ENCODE measurements at regions not wholly inside any gene's neighbourhood (a gene's known extent, or its start where the extent isn't known, plus 50 kb on each side); places are given as distances from the start of the nearest gene placed in this dataset.

DNA sequence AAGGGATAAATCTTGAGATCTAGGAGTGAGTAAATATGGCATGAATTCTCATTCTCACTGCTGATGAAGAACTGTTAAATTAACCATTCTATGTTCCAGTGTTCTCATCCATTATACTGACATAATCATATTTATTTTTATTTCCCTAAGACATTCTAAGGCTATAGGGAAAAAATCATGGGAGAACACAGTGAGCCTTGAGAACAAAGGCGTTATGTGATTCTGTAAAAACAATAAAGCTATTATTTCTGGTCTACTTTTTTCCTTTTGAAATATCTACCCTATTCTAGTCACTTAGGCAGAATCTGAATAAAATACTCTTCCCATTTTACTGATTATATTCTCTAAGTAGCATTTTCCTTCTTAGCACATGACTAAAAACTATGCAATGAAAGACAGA is 155.7 kb upstream of the ADAMTS16 start:
- DNase-seq, result no peak

DNA sequence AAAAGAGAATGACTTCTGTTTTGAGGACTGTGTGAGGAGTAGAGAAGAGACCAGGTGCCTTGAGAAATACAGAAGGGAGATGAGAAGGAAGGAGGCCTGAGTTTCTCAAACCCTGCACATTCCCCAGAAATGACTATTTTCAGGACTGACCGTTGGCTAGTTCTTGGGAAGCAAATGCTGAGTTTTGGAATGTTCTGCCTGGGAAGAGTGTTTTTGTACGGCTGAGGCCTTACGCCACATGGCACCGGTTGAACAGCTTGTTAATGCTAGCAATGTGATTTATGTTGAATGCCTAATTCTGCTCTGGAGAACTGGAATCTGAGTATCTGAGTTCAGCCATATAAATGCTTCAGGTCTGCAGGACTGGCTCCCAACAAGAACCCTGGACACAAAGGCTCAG is 152.7 kb upstream of the ADAMTS16 start:
- no peak for DNase-seq

DNA sequence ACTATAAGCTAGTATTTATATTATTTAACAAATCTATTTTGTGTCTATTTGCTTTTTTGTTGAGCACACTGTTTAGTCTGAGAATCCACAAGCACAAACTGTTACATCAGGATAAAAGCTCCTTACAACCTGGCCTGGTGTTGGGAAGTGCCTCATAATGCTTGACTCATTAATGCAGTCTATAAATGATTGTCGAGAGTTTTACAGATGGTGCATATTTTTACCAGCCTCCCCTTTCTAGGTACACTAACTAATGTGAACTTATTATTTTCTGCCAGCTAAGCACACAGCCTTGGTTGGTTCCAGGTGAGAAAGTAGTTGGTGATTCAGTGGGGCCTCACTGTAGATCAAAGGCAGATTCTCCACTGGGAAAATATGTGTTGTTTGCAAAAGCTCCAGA is 151.0 kb upstream of the ADAMTS16 start:
- DNase-seq, result no peak

DNA sequence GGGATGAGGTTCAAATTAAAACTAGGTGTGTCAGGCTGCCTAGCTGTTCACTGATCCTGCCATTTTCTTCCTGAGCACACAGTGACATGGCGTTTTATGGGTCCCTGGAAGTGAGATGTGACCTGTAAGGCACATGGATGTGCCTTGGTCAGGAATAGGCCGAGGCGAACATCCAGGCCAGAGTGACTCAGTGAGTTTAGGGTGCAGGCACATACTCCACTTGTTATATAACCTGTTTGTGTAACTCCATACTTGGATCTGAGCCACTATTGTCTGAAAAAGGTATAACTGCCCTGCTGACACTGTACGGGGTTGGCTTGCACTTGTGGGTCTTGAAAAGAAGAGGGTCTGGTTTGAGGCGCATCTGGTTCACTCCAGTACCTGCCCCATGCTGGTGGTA is 150.1 kb upstream of the ADAMTS16 start:
- no peak for DNase-seq

DNA sequence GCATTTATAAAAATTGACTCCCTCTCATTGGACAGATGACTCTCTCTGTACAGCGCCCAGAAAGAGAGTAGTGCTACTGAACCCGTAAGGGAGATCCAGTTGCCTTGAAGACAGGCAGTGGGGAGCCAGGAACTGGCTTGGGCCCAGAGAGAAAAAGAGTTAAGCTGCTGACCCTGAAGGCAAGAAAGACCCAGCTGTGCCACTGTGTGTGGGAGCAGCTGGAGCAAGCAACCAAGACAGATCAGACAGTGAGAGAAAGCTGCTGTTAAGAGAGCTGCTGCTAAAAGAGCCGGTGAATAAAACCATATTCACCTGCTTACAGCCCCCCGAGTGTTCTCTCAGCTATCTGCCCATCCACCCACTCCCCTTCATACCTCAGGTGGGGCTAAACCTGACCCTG is 149.7 kb upstream of the ADAMTS16 start:
- DNase-seq, result no peak

DNA sequence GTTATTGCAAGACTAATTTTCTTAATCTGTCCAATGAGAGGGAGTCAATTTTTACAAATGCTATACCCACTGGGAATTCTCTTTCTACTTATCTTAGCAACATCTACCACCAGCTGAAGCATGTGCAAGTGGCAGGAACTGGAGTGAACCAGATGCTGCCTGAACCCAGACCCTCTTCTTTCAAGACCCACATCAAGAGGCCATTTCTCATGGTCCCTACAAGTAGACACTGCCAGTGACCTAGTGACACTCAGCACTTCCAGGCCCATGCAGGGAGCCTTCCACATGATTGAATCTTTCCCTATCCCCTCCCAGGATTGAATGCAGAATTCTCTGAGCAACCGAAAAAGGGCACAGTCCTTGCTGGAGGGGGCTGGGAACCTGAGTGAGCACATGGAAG is 148.2 kb upstream of the ADAMTS16 start:
- no peak for DNase-seq

DNA sequence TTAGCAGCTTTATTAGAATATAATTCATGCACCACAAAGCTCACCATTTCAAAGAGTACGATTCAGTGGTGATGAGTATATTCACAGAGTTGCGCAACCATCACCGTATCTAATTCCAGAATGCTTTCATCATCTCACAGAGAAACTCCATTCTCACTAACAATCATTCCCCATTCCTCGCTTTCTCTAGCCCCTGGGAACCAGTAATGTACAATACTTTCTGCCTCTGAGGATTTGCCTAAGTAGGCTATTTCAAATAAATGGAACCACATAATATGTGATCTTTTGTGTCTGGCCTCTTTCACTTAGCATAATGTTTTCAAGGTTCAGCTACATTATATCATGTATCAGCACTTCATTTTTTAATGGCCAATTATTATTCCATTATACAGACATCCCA is 145.1 kb upstream of the ADAMTS16 start:
- no peak for DNase-seq

DNA sequence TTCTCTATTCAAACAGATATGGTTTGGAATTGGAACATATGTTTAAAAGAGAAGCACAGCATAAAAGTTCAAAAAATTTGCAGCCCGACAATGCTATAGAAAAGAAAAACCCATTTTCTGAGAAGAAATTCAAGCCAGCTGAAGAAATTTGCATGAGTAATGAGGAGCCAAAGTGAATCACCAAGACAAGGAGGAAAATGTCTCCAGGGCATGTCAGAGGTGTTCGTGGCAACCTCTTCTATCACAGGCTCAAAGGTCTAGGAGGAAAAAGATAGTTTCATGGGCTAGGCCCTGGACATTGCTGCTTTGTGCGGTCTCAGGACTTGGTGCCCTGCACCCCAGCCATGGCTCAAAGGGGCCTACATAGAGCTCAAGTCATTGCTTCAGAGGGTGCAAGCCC is 134.8 kb upstream of the ADAMTS16 start:
- DNase-seq, result no peak

DNA sequence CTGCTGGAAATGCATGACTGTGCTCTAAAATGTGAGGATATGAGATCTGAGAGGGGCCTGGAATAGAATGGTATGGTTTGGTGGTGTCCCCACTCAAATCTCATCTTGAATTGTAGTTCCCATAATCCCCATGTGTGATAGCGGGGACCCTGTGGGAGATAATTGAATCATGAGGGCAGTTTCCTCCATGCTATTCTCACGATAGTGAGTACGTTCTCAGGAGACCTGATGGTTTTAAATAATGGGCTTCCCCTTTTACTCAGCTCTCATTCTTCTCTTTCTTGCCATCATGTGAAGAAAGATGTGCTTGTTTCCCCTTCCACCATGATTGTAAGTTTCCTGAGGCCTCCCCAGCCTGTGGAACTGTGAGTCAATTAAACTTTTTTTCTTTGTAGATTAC is 133.6 kb upstream of the ADAMTS16 start:
- no peak for DNase-seq

DNA sequence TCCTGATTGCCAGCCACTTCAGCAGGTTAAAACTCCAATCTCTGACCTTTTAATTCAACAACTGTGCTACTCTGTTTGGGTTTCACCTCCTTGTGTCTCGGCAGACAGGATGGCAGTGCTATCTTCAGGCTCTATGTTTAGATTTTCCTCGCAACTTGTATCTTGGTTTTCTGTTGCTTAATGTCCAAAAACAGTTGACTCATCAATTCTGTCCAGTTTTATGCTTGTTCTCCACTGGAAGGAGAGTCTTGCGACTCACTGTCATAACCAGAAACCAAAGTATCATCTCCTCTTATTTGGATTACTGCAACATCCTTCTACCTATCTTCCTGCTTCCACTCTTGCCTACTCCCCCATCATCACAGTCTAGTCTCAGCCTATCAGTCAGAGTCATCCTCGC is 130.9 kb upstream of the ADAMTS16 start:
- no peak for DNase-seq

DNA sequence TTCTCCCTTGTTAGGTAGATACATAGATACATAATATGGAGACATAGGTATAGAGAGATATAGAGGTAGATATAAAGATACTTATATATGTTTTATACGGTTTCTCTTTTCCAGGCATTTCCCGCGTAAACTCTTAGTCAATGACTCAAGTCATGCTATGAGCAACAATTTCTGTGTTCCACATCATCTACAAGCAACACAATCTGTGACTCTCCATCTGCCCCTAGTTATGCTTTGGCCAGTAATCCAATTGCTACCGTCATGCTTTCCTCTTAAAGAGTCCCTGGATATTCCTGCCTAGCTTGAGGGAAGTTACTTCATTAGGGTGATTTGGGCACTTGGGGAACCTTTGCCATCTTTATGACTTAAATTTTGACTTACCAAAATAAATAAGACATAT is 129.0 kb upstream of the ADAMTS16 start:
- no peak for DNase-seq

DNA sequence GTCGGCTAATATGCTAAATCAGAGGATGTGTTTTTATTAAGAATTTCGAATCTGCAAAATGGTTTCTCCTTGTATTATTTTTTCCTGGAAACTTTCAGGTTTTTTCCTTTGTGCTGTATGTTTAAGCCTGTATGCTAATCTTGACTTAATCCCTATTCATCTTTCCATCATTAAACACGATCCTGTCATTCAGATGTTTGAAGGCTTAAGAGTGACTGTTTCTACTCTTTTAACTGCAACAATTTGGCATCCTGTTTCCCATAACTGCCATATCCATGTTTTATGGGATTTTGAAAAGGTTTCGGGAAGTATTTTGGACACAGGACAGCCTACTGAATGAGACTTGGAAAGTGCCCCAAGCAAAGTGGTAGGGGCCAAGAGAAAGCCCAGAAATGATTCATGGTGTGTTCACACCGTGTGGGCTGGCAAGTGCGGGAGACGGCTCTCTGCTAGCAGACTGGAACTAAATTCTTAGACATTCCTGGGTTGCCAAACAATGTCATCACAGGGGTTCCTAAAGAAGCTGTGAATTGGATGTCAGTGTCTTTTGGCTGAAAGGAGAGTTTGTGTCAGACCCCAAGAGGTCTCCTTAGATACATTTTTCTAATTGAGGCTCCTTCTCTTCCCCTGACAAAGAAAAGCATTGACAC is 125.4 kb upstream of the ADAMTS16 start:
- peak; percentile 79 for DNase-seq

DNA sequence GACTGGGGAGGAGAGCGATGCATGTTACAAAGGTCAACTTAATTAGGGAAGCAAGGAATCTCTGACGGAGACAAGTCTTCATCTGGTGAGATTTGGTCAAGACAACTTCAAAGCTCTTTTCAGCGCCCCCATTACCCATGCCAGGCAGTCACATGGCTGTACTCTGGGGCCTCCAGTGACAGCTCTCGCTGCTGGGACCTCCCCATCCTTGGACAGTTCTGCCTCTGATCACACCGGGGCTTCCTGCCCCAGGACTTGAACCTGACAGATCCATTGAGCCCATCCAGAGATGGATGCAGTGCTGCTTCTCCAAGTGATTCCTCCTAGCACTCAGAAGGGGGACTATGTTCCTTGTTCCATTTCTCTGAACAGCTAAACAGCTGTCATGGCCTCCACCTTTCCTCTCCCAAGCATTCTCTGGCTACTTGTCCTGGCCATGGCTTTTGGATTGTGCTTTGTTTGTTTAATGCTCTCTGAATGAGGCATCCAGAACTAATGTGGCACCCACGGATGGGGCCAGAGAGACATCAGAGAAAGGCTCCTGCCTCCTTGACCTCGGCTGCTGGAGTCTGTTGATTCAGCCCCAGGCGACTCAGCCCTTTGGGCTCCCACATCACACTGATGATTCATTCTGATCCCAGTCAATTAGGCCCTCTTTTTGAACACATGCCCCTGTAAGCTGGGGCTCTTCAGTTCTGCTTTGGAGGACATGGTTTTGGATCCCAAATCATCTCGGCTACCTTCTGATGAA is 122.1 kb upstream of the ADAMTS16 start:
- DNase-seq, result no peak

DNA sequence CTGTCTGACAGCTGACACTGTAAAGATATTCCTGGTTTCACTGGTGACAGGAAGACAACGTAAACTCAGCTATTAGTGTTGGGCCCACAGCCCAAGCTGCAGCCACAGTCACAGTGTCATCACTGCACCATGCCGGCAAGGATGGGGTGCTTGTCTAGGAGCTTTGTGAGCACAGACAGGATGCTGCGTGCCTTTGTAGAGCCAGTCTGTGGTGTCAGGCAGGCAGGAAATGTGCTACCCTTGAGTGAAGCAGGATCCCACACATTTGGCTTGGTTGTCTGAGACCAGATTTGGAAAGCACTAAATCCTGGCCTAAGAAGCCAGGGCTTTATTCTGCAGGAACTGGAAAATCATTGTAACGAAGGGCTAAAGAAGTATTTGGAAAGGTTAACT is 121.6 kb upstream of the ADAMTS16 start:
- no peak for DNase-seq

DNA sequence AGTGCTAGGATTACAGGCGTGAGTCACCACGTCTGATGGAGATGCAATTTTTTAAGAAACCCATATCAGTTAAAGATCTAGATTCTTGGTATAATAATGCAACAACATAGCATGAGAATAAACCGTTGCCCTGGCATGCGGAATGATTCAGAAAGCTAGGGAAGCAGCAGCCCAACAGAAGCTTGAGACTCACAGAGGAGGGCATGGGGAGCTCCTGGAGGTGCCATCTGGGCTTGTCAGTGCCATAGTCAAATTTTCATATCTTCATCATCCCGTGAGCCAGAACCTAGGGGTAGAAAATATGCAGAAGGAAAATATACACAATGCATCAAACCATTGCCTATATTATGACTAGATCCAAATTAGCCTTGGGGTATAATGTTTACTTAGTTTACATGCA is 118.7 kb upstream of the ADAMTS16 start:
- no peak for DNase-seq

DNA sequence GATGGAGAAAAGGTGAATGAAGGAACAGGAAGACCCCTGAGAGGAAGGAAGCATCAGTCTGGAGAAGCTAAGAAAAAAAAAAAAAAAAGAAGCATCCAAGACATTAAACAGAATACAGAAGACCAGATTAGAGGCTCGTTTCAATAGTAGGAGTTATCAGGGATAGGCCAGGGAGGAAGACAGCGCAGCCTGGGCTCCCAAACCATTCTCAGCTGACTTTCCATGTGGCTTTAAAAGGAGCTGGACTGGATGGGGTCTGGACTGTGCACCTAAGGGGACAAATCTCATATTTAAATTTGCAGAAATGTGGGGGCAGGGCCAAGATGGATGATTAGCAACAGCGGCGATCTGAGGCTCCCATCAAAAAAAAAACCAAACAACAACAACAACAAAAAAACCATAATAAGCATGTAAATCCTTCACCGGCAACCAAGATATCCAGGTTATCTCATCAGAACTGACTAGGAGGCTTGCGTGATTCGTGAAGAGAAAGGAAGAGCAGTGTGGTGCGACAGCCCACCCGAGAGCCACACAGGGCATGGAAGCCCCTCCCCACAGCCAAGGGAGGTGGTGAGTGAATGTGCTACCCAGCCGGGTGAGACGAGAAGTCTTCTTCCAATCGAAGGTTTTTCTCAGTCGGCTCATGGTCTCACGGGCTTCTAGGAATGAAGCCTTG is 114.9 kb upstream of the ADAMTS16 start:
- no peak for DNase-seq

DNA sequence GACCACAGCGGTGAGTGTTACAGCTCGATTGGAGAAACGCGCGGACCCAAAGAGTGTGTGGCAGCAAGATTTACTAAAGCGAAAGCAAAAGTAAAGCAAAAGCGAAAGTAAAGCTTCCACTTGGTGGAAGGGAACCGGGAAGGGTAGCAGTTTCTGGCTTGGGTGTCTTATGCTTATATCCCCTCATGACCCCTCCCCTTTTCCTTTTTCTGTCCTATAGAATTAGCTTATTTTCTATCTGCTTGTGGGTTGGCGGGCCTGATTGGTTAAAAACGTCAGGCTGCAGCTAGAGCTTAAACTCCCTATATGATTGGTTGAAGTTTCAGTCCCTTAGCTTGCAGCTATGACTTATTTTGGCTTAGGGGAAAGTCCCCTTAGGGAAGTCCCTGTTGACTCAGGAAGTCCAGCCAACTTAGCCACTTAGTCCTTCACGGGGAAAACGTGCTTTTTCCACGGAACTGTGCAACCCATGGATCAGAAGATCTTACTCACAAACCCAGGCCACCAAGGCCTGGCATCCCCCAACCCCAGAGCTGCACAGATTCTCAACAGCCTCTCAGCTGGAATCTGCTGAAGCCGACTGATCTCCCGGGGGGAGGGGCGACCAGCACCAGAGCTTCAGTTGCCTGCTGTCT is 114.2 kb upstream of the ADAMTS16 start:
- DNase-seq, result no peak

DNA sequence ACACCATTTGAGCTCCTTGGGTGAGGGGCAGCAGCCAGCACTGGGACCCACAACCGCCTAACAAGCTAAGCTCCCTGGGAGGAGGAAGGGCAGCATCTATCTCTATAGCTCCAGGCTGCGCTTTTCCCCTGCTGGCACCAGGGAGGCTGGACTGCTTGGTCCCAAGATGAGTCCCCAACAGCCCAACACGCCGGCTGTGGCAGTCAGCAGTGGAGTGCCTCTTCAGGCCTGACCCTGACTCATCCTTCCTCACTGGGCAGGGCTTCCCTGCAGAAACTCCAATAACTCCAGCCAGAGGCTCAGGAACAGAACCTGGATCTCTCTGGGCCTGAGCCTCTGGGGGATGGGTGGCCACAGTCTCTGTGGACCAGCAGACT is 113.7 kb upstream of the ADAMTS16 start:
- no peak for DNase-seq

DNA sequence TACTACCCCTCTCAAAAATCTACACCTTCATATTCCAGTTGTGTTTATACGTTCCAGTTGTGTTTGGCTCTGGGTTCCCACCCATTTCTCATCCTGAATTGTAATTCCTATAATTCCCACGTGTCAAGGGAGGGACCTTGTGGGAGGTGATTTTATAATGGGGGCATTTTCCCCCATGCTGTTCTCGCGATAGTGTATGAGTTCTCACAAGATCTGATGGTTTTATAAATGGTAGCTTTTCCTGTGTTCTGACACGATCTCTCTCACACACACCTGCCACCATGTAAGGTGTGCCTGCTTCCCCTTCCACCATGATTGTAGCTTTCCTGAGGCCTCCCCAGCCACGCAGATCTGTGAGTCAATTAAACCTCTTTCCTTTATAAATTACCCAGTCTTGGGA is 108.5 kb upstream of the ADAMTS16 start:
- no peak for DNase-seq

DNA sequence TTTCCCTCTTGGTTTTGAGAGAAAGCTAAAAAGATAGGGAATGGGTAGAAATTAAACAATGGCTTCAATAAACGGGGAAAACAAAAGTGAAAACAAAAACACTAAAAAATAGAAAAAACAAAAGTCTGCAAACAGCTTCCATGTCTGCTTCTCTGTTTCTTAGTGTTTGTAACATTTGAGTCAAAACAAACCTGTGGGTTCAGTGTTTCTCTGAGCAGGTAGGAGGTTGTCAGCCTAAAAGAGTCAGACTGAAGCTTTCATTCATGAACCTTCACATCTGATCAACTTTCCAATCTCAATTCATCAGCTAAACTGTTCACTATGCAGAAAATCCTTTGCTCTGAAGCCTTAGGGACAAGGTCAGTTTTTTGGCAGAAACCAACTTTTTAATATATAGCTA is 102.5 kb upstream of the ADAMTS16 start:
- no peak for DNase-seq

DNA sequence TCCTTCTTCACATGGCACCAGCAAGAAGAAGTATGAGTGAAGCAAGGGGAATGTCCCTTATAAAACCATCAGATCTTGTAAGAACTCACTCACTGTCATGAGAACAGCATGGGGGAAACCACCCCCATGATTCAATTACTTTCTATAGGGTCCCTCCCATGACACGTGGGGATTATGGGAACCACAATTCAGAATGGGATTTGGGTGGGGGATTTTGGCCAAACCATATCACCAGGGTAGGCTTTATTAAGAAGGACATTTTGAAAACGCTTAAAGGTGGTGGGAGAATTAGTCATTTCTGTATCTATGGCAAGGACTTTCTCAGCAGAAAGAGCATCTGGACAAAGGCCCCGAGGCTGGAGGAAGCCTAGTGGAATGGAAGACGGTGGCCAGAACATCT is 100.2 kb upstream of the ADAMTS16 start:
- DNase-seq, result no peak

DNA sequence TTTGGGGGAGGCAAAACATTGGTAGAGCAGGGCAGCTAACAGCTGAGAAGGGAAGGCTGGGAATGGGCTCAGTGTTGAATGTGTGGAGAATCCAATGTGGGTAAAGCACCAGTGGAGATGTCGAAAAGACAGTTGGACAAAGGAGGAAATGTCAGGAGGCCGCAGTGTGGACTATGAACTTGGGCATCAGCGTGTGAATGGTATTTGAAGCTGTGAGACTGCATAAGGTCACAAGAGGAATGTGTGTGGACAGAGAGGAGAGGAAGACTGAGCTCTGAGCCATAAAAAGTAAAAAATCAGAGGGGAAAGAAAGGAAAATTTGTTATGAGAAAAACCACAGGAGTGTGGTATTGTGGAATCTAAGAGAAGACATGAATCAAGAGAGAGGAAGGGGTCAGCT is 99.4 kb upstream of the ADAMTS16 start:
- no peak for DNase-seq

DNA sequence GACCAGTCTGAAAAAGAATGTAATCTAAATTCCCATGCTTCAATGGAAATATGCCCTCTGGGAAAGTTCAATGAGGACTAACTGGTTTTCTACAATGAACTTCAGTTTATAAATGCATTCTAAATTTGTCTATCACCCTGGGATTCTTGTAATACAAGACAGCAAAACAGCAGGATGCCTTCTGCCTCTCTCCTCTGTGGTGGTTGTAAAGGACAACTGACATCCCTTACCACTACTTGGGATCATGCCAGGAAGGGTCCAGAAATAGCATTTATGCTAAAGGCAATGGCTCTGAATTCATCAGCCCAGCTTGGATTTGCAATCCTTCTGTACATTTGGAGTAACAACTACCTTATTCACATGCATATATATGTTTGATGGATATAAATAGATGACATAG is 97.3 kb upstream of the ADAMTS16 start:
- DNase-seq, result no peak

DNA sequence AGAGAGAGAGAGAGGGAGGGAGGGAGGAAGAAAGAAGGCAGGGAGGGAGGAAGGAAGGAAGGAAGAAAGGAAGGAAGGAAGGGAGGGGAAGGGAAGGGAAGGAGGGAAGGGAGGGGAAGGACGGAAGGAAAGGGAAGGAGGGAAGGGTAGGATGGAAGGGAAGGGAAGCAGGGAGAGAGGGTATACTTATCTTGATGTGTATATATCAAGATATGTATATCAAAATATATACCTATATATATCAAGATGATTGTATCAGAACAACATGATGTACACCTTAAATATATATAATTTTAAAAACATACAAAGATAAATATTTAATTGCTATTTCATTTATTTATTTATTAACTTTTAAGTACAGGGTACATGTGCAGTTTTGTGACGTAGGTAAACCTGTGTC is 96.8 kb upstream of the ADAMTS16 start:
- no peak for DNase-seq
